HL-60 (cell line): ENCODE measurements at regions not wholly inside any gene's neighbourhood (a gene's known extent, or its start where the extent isn't known, plus 50 kb on each side); places are given as distances from the start of the nearest gene placed in this dataset.

Experiments
- POLR2AphosphoS5 ChIP-seq: IDR thresholded peaks from 2 replicates; pipeline ENCODE4 v1.6.1; 2012; ENCODE audit warnings: low read depth
- SPI1 ChIP-seq: IDR thresholded peaks from 2 replicates; pipeline ENCODE4 v1.6.1; 2012; ENCODE audit warnings: low read depth, mild to moderate bottlenecking, borderline replicate concordance
- TF ChIP-seq, protein P1 (sequence below): IDR thresholded peaks from one replicate; pipeline ENCODE4 v1.5.1; 2011; ENCODE audit warnings: low read length, control low read depth, inconsistent platforms; ENCODE audit not compliant: insufficient read depth

DNA sequence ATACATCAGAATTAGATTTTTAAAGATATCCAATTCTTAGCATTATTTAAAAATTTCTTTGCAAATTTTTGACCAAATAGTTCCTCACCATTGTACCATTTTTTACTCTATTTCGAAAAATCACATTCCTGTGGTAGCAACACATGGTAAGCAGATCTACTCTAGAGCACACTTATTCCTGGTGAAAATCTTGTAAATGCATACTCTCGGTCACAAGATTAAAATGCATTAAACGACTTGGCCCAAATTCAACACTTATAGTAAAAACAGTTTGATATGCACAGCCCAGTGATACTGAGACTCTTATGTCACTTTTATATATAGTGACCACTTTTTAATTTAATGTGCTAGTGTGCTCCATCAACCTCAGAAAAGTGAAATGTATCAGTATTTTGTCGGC lies 208.8 kb upstream of the TARS1 start:
- TF ChIP-seq, protein P1, sequence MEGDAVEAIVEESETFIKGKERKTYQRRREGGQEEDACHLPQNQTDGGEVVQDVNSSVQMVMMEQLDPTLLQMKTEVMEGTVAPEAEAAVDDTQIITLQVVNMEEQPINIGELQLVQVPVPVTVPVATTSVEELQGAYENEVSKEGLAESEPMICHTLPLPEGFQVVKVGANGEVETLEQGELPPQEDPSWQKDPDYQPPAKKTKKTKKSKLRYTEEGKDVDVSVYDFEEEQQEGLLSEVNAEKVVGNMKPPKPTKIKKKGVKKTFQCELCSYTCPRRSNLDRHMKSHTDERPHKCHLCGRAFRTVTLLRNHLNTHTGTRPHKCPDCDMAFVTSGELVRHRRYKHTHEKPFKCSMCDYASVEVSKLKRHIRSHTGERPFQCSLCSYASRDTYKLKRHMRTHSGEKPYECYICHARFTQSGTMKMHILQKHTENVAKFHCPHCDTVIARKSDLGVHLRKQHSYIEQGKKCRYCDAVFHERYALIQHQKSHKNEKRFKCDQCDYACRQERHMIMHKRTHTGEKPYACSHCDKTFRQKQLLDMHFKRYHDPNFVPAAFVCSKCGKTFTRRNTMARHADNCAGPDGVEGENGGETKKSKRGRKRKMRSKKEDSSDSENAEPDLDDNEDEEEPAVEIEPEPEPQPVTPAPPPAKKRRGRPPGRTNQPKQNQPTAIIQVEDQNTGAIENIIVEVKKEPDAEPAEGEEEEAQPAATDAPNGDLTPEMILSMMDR = no peak
- TF ChIP-seq SPI1 = no peak
- TF ChIP-seq POLR2AphosphoS5 = no peak
